ENCODE measurements at regions not wholly inside any gene's neighbourhood (a gene's known extent, or its start where the extent isn't known, plus 50 kb on each side); places are given as distances from the start of the nearest gene placed in this dataset.

GRCh38 chr10:33820531-33820930 is 486.1 kb upstream of the NRP1 start:
- intact Hi-C loops (cut with DNase I): no loop called here
- WGBS, 3 donors: 48 to 57% (median 53%) methylated on average over 4 of the region's 4 CpGs
- no peak for TF ChIP-seq CTCF (IDR thresholded peaks at IDR 0.05)
- no peaks in the 10 kb centered on the region for H3K27me3 ChIP-seq (ENCODE audit: insufficient read depth in 3 of 3, low read length in 2 of 3)
- no peaks in the 10 kb centered on the region for H3K9me3 ChIP-seq
- no peaks in the 10 kb centered on the region for H3K36me3 ChIP-seq (ENCODE audit: insufficient read depth in 1 of 2, low read depth in 1 of 2)
- H3K4me1 ChIP-seq: no peaks in the 10 kb centered on the region
- no peak overlapping the region for H3K27ac ChIP-seq
- H3K4me3 ChIP-seq: no peak overlapping the region
- ATAC-seq (no peak), DNase-seq (no peak)

GRCh38 chr10:33819206-33819605 is 484.7 kb upstream of the NRP1 start:
- intact Hi-C loops (cut with DNase I): loop anchor here in 1 of 2 donors (5.0 kb wide), 1 partner anchor 1422 kb away; no protein-coding TSS in a partner anchor
- Histone ChIP-seq H3K27me3 (ENCODE audit: insufficient read depth in 3 of 3, low read length in 2 of 3) (no peaks in the 10 kb centered on the region), H3K27ac (no peak overlapping the region), H3K4me1 (no peaks in the 10 kb centered on the region), H3K36me3 (ENCODE audit: insufficient read depth in 1 of 2, low read depth in 1 of 2) (no peaks in the 10 kb centered on the region), H3K4me3 (no peak overlapping the region), H3K9me3 (no peaks in the 10 kb centered on the region)
- TF ChIP-seq CTCF (IDR thresholded peaks at IDR 0.05): no peak
- no peak for ATAC-seq
- WGBS, 3 donors: 49 to 71% (median 55%) methylated on average over 1 of the region's 1 CpG
- DNase-seq: no peak

- Histone ChIP-seq H3K9me3 (no peaks in the 10 kb centered on the region), H3K27me3 (ENCODE audit: insufficient read depth in 3 of 3, low read length in 2 of 3) (no peaks in the 10 kb centered on the region), H3K36me3 (ENCODE audit: insufficient read depth in 1 of 2, low read depth in 1 of 2) (no peaks in the 10 kb centered on the region), H3K4me3 (no peak overlapping the region), H3K4me1 (no peaks in the 10 kb centered on the region), H3K27ac (no peak overlapping the region)
- TF ChIP-seq CTCF (IDR thresholded peaks at IDR 0.05): no peak
- WGBS, 3 donors: 89 to 97% (median 92%) methylated on average over 2 of the region's 2 CpGs
- ATAC-seq: no peak
- DNase-seq: no peak
- intact Hi-C loops (cut with DNase I): loop anchor here in 1 of 2 donors (5.0 kb wide), 1 partner anchor 1421 kb away; no protein-coding TSS in a partner anchor
Measured at GRCh38 chr10:33818343-33818742, 483.9 kb upstream of the NRP1 start.

- ATAC-seq: no peak
- Histone ChIP-seq H3K4me1 (no peaks in the 10 kb centered on the region), H3K36me3 (ENCODE audit: insufficient read depth in 1 of 2, low read depth in 1 of 2) (no peaks in the 10 kb centered on the region), H3K9me3 (no peaks in the 10 kb centered on the region), H3K27me3 (ENCODE audit: insufficient read depth in 3 of 3, low read length in 2 of 3) (no peaks in the 10 kb centered on the region), H3K4me3 (no peak overlapping the region), H3K27ac (no peak overlapping the region)
- intact Hi-C loops (cut with DNase I): loop anchor here in 1 of 2 donors (5.0 kb wide), 1 partner anchor 1420 kb away; no protein-coding TSS in a partner anchor
- TF ChIP-seq CTCF (IDR thresholded peaks at IDR 0.05): no peak
- 61 to 82% (median 67%) methylated on average over 3 of the region's 3 CpGs for WGBS, 3 donors
- no peak for DNase-seq
Measured at GRCh38 chr10:33817605-33818004, 483.1 kb upstream of the NRP1 start.

- Histone ChIP-seq H3K9me3 (no peaks in the 10 kb centered on the region), H3K4me3 (no peak overlapping the region), H3K27ac (no peak overlapping the region), H3K4me1 (no peaks in the 10 kb centered on the region), H3K36me3 (ENCODE audit: insufficient read depth in 1 of 2, low read depth in 1 of 2) (no peaks in the 10 kb centered on the region), H3K27me3 (ENCODE audit: insufficient read depth in 3 of 3, low read length in 2 of 3) (no peaks in the 10 kb centered on the region)
- 92 to 96% (median 96%) methylated on average over 4 of the region's 4 CpGs for WGBS, 3 donors
- no peak for TF ChIP-seq CTCF (IDR thresholded peaks at IDR 0.05)
- intact Hi-C loops (cut with DNase I): loop anchor here in 1 of 2 donors (5.0 kb wide), 1 partner anchor 1418 kb away; no protein-coding TSS in a partner anchor
- ATAC-seq (no peak), DNase-seq (no peak)
Measured at GRCh38 chr10:33815776-33816175, 481.3 kb upstream of the NRP1 start.

All from psoas muscle (tissue), 7 donors.